Loucy (cell line): ENCODE measurements at regions not wholly inside any gene's neighbourhood (a gene's known extent, or its start where the extent isn't known, plus 50 kb on each side); places are given as distances from the start of the nearest gene placed in this dataset.

ENCODE experiments used
- H2AFZ ChIP-seq: fragments of 200-600 bp; sonication (generic); 2 replicates; pipeline ENCODE4 v1.6.0; 2016; ENCODE audit warnings: antibody characterized with exemption, mild to moderate bottlenecking, low read length, moderate library complexity
- H3F3A ChIP-seq: fragments of 200-600 bp; 2 replicates; pipeline ENCODE4 v1.6.0; 2016; ENCODE audit warnings: antibody characterized with exemption, low read depth, mild to moderate bottlenecking
- H3K27me3 ChIP-seq: fragments of 200-600 bp; sonication (generic); 2 replicates; pipeline ENCODE4 v1.6.1; 2014; ENCODE audit warnings: low read length, mild to moderate bottlenecking; ENCODE audit not compliant: insufficient read depth, poor library complexity, severe bottlenecking
- H3K36me3 ChIP-seq: fragments of 200-600 bp; sonication (generic); 2 replicates; pipeline ENCODE4 v1.6.1; 2016; ENCODE audit warnings: low read length; ENCODE audit not compliant: insufficient read depth
- H3K4me1 ChIP-seq: fragments of 200-600 bp; sonication (generic); 2 replicates; pipeline ENCODE4 v1.5.1; 2014; ENCODE audit warnings: low read length, mild to moderate bottlenecking; ENCODE audit not compliant: insufficient read depth, poor library complexity, severe bottlenecking
- H3K4me2 ChIP-seq: fragments of 200-600 bp; sonication (generic); 2 replicates; pipeline ENCODE4 v1.6.0; 2014; ENCODE audit warnings: antibody characterized with exemption, low read length, low read depth, mild to moderate bottlenecking; ENCODE audit not compliant: poor library complexity, severe bottlenecking
- H3K4me3 ChIP-seq: fragments of 200-600 bp; sonication (generic); 2 replicates; pipeline ENCODE4 v1.5.1; 2014; ENCODE audit warnings: low read length, mild to moderate bottlenecking, mixed read lengths; ENCODE audit not compliant: poor library complexity, severe bottlenecking
- H3K79me2 ChIP-seq: fragments of 200-600 bp; sonication (generic); 2 replicates; pipeline ENCODE4 v1.6.1; 2014; ENCODE audit warnings: low read length; ENCODE audit not compliant: insufficient read depth
- H3K9ac ChIP-seq: fragments of 200-600 bp; sonication (generic); 2 replicates; pipeline ENCODE4 v1.6.0; 2014; ENCODE audit warnings: mild to moderate bottlenecking, low read depth, low read length, moderate library complexity; ENCODE audit not compliant: poor library complexity, severe bottlenecking
- H3K9me2 ChIP-seq: fragments of 200-600 bp; sonication (generic); replicated peaks from 2 replicates; pipeline ENCODE4 v1.6.1; 2016; ENCODE audit warnings: low read depth, low read length, mixed read lengths
- H3K9me3 ChIP-seq: fragments of 200-600 bp; sonication (generic); 2 replicates; pipeline ENCODE4 v1.6.1; 2014; ENCODE audit warnings: mild to moderate bottlenecking, antibody characterized with exemption, low read length, low read depth; ENCODE audit not compliant: insufficient read depth
- H4K20me1 ChIP-seq: fragments of 200-600 bp; sonication (generic); 2 replicates; pipeline ENCODE4 v1.6.0; 2014; ENCODE audit warnings: antibody characterized with exemption, low read length, mild to moderate bottlenecking; ENCODE audit not compliant: insufficient read depth, poor library complexity, severe bottlenecking
- EZH2phosphoT487 ChIP-seq: fragments of 200-600 bp; IDR thresholded peaks from 2 replicates; pipeline ENCODE4 v1.6.1; 2018; ENCODE audit warnings: antibody characterized with exemption, mild to moderate bottlenecking, moderate library complexity, borderline replicate concordance
- TF ChIP-seq, protein P1 (sequence below): fragments of 200-600 bp; sonication (generic); conservative IDR thresholded peaks from 2 replicates; pipeline ENCODE4 v1.5.1; 2014; ENCODE audit warnings: mild to moderate bottlenecking, antibody characterized with exemption, low read length

DNA sequence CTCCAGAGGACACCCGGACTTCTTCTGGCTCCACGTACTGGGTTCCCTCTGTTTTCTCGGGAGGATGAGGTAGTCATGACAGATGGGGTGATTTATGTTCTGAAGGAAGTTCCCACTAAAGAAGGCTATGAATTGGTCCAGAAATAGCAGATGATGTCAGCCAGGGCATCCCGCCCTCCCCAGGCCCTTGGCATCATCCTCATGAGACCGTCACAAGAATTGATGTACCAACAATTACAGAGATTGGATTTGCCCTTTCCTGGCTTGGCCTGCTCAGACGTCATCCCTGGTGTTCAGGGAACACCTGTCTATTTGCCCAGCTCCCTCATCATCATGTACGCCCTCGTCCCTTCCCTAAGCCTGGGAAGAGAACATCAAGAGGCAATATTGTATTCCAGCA is 102.8 kb upstream of the CCL1 start:
- H3K9me3 ChIP-seq = no peaks in the 10 kb centered on the region
- H3K79me2 ChIP-seq = no peaks in the 10 kb centered on the region
- no peaks in the 10 kb centered on the region for H3K27me3 ChIP-seq
- H3K9ac ChIP-seq = no peak overlapping the region
- no peak overlapping the region for H2AFZ ChIP-seq
- no peak overlapping the region for H3K4me3 ChIP-seq
- H3K36me3 ChIP-seq = no peaks in the 10 kb centered on the region
- H3K9me2 ChIP-seq = no peaks in the 10 kb centered on the region
- H3K4me1 ChIP-seq = no peaks in the 10 kb centered on the region
- no peak for TF ChIP-seq EZH2phosphoT487
- TF ChIP-seq, protein P1, sequence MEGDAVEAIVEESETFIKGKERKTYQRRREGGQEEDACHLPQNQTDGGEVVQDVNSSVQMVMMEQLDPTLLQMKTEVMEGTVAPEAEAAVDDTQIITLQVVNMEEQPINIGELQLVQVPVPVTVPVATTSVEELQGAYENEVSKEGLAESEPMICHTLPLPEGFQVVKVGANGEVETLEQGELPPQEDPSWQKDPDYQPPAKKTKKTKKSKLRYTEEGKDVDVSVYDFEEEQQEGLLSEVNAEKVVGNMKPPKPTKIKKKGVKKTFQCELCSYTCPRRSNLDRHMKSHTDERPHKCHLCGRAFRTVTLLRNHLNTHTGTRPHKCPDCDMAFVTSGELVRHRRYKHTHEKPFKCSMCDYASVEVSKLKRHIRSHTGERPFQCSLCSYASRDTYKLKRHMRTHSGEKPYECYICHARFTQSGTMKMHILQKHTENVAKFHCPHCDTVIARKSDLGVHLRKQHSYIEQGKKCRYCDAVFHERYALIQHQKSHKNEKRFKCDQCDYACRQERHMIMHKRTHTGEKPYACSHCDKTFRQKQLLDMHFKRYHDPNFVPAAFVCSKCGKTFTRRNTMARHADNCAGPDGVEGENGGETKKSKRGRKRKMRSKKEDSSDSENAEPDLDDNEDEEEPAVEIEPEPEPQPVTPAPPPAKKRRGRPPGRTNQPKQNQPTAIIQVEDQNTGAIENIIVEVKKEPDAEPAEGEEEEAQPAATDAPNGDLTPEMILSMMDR = no peak
- no peaks in the 10 kb centered on the region for H3F3A ChIP-seq
- H3K4me2 ChIP-seq = no peak overlapping the region
- no peaks in the 10 kb centered on the region for H4K20me1 ChIP-seq

DNA sequence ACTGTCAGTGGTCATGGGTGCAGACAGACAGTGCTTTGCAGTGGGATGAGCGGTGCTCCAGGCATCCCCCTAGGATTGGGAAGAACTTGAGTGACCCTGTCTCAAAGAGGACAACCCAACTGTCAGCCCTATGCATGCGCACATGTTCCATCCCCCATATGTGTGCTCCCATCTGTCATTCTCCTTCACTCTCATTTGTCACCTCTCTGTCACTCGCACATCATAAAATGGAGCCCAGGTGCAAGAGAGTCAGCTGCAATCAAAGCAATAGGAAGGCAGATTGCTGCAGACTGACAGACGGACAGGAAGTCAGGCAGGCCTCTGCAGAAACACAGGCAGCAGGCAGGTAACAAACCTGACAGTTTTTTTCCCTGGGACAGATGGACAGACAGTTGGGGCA is 101.8 kb upstream of the CCL1 start:
- Histone ChIP-seq H4K20me1 (no peaks in the 10 kb centered on the region), H3K79me2 (no peaks in the 10 kb centered on the region), H3K36me3 (no peaks in the 10 kb centered on the region), H3F3A (no peaks in the 10 kb centered on the region), H3K9me2 (no peaks in the 10 kb centered on the region), H3K9me3 (no peaks in the 10 kb centered on the region), H2AFZ (no peak overlapping the region), H3K4me3 (no peak overlapping the region), H3K9ac (no peak overlapping the region), H3K4me1 (no peaks in the 10 kb centered on the region), H3K27me3 (no peaks in the 10 kb centered on the region), H3K4me2 (no peak overlapping the region)
- TF ChIP-seq, protein P1 = no peak
- TF ChIP-seq EZH2phosphoT487 = no peak

DNA sequence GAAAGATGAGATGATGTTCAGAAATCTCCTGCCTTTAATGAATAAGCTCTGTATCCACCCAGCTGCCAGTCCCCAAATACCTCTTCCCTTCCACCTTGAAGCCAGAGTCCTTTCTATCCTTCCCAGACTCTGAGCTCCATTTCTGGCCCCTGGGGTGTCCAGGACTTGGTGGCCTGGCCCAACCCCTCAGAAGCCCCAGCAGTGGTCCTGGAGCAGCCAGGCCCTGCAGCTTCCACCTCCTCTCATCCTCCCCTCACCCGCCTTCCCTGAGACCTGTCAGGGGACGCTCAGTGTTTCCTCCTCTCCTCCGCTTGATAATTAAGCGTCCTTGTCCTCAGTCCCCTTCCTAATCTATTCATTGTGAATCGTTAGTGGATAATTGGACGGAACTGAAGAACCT is 95.2 kb upstream of the CCL1 start:
- Histone ChIP-seq H3K4me1 (no peaks in the 10 kb centered on the region), H3K27me3 (no peaks in the 10 kb centered on the region), H2AFZ (no peak overlapping the region), H3F3A (no peaks in the 10 kb centered on the region), H3K79me2 (no peaks in the 10 kb centered on the region), H3K9me3 (no peaks in the 10 kb centered on the region), H3K36me3 (no peaks in the 10 kb centered on the region), H4K20me1 (no peaks in the 10 kb centered on the region), H3K4me3 (no peak overlapping the region), H3K4me2 (no peak overlapping the region), H3K9ac (no peak overlapping the region), H3K9me2 (no peaks in the 10 kb centered on the region)
- TF ChIP-seq, protein P1 = no peak
- TF ChIP-seq EZH2phosphoT487 = no peak
